GM23338 (cell line): ENCODE measurements at regions not wholly inside any gene's neighbourhood (a gene's known extent, or its start where the extent isn't known, plus 50 kb on each side); places are given as distances from the start of the nearest gene placed in this dataset.

Source experiments
- ATAC-seq: fragments of 200-7000 bp; cut with Tn5 transposase; 3 replicates; pipeline ENCODE4 v1.9.1; 2020
- DNase-seq: peaks from one replicate; pipeline ENCODE4 v3.0.0-alpha.2; 2015; ENCODE audit warnings: low spot score
- H2AFZ ChIP-seq: fragments of 200-600 bp; sonication (generic); 2 replicates; pipeline ENCODE4 v1.8.0; 2016; ENCODE audit warnings: antibody characterized with exemption, mild to moderate bottlenecking, moderate library complexity
- H3F3A ChIP-seq: fragments of 200-600 bp; sonication (generic); replicated peaks from 2 replicates; pipeline ENCODE4 v1.8.0; 2017; ENCODE audit warnings: antibody characterized with exemption, mixed run types, low read depth
- H3K27ac ChIP-seq: fragments of 200-600 bp; sonication (generic); 2 replicates; pipeline ENCODE4 v1.6.1; 2016; ENCODE audit warnings: low read depth
- H3K27me3 ChIP-seq: fragments of 200-600 bp; sonication (generic); 2 replicates; pipeline ENCODE4 v1.8.0; 2016; ENCODE audit warnings: mild to moderate bottlenecking, mixed run types, moderate library complexity; ENCODE audit not compliant: insufficient read depth
- H3K36me3 ChIP-seq: fragments of 200-600 bp; sonication (generic); 2 replicates; pipeline ENCODE4 v1.8.0; 2016; ENCODE audit warnings: mild to moderate bottlenecking; ENCODE audit not compliant: insufficient read depth
- H3K4me1 ChIP-seq: fragments of 200-600 bp; sonication (generic); 2 replicates; pipeline ENCODE4 v1.8.0; 2016; ENCODE audit warnings: mild to moderate bottlenecking, moderate library complexity; ENCODE audit not compliant: insufficient read depth
- H3K4me2 ChIP-seq: fragments of 200-600 bp; sonication (generic); 2 replicates; pipeline ENCODE4 v1.7.1; 2017; ENCODE audit warnings: mixed run types
- H3K4me3 ChIP-seq: fragments of 200-600 bp; sonication (generic); 2 replicates; pipeline ENCODE4 v1.6.1; 2016; ENCODE audit warnings: mixed run types
- H3K79me2 ChIP-seq: fragments of 200-600 bp; sonication (generic); replicated peaks from 2 replicates; pipeline ENCODE4 v1.8.0; 2017; ENCODE audit warnings: mild to moderate bottlenecking; ENCODE audit not compliant: insufficient read depth
- H3K9me2 ChIP-seq: fragments of 200-600 bp; sonication (generic); 2 replicates; pipeline ENCODE4 v1.8.0; 2017; ENCODE audit not compliant: insufficient read depth
- H4K20me1 ChIP-seq: fragments of 200-600 bp; sonication (generic); replicated peaks from 2 replicates; pipeline ENCODE4 v1.8.0; 2017; ENCODE audit warnings: mild to moderate bottlenecking; ENCODE audit not compliant: insufficient read depth
- H3K27ac Mint-ChIP-seq: 2 replicates; pipeline ENCODE4 v1.8.0; 2020; ENCODE audit warnings: inconsistent platforms, mild to moderate bottlenecking, moderate library complexity, mixed read lengths
- H3K27me3 Mint-ChIP-seq: 3 replicates; pipeline ENCODE4 v1.8.0; 2022; ENCODE audit warnings: low read depth, mild to moderate bottlenecking, moderate library complexity, mixed read lengths, inconsistent platforms; ENCODE audit not compliant: insufficient read depth, poor library complexity
- H3K36me3 Mint-ChIP-seq: 3 replicates; pipeline ENCODE4 v1.8.0; 2021; ENCODE audit warnings: low read depth, mild to moderate bottlenecking, inconsistent platforms, moderate library complexity, mixed read lengths
- H3K4me1 Mint-ChIP-seq: 3 replicates; pipeline ENCODE4 v1.8.0; 2020; ENCODE audit warnings: mild to moderate bottlenecking, inconsistent platforms, mixed read lengths
- H3K4me3 Mint-ChIP-seq: 3 replicates; pipeline ENCODE4 v1.8.0; 2021; ENCODE audit warnings: moderate library complexity, mild to moderate bottlenecking, inconsistent platforms, mixed read lengths
- H3K9me3 Mint-ChIP-seq: 3 replicates; pipeline ENCODE4 v1.8.0; 2020; ENCODE audit warnings: moderate library complexity, mild to moderate bottlenecking, inconsistent platforms, mixed read lengths
- CREB1 ChIP-seq: fragments of 250-450 bp; sonication (Bioruptor Pico); IDR thresholded peaks from 2 replicates; pipeline ENCODE4 v1.5.0; 2020; ENCODE audit warnings: low read depth, mild to moderate bottlenecking, moderate library complexity
- ETS1 ChIP-seq: IDR thresholded peaks from 2 replicates; pipeline ENCODE4 v1.6.1; 2016; ENCODE audit warnings: antibody characterized with exemption
- EZH2phosphoT487 ChIP-seq: fragments of 200-600 bp; sonication (generic); IDR thresholded peaks from one replicate; pipeline ENCODE4 v1.8.1; 2018; ENCODE audit warnings: antibody characterized with exemption; ENCODE audit not compliant: unreplicated experiment
- NANOG ChIP-seq: IDR thresholded peaks from 2 replicates; pipeline ENCODE4 v1.6.1; 2016; ENCODE audit warnings: antibody characterized with exemption, borderline replicate concordance
- REST ChIP-seq: IDR thresholded peaks from one replicate; pipeline ENCODE4 v1.6.1; 2018; ENCODE audit warnings: antibody characterized with exemption; ENCODE audit not compliant: unreplicated experiment
- STAT1 ChIP-seq: IDR thresholded peaks from one replicate; pipeline ENCODE4 v1.6.1; 2016; ENCODE audit warnings: antibody characterized with exemption; ENCODE audit not compliant: unreplicated experiment
- ZNF331 ChIP-seq: fragments of 250-450 bp; sonication (Bioruptor Pico); IDR thresholded peaks from 2 replicates; pipeline ENCODE4 v1.5.0; 2020; ENCODE audit warnings: low read depth, mild to moderate bottlenecking, moderate library complexity
- ZNF462 ChIP-seq: fragments of 250-450 bp; sonication (Bioruptor Pico); IDR thresholded peaks from 2 replicates; pipeline ENCODE4 v1.5.0; 2020; ENCODE audit warnings: mild to moderate bottlenecking, moderate library complexity
- TF ChIP-seq, protein P1 (sequence below), 2 experiments: fragments of 200-600 bp in 1 of 2; sonication (generic) in 1 of 2; conservative IDR thresholded peaks; 2 replicates each; pipeline versions ENCODE4 v1.5.1 to v1.6.1; 2016 to 2017; ENCODE audit warnings: antibody characterized with exemption in 2 of 2, low read depth in 2 of 2, mild to moderate bottlenecking in 2 of 2, moderate library complexity in 1 of 2

DNA sequence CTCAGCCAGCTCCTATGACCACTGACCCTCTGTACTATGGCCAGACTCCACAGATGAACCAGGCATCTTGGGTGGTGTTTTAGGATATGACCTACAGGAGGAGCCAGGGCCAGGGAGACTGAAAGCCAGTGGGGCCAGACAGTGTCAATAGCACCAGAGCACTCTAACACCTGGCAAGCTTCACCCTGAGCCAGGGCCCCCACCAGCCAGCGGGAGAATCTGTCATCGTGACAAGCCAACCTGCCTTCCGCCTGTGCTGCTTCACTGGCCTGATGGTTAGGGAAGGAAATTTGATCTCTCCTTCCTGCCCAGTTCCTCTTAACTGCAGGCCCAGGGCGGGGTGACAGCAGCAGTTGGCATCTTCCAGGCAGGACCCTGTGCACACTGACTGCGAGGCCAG is 222.4 kb downstream of the UQCRFS1 start:
- ATAC-seq (peak; percentile 72), DNase-seq (no peak)
- peaks cover 14% of the 10 kb centered on the region for H3K27me3 Mint-ChIP-seq
- no peaks in the 10 kb centered on the region for H3K9me2 ChIP-seq
- H3K36me3 Mint-ChIP-seq = peaks cover 21% of the 10 kb centered on the region
- H3K4me2 ChIP-seq = no peak overlapping the region
- no peak overlapping the region for H3K27ac Mint-ChIP-seq
- peaks cover 7% of the 10 kb centered on the region; the same call in 1 of the 2 replicates for H3K36me3 ChIP-seq
- peaks cover 17% of the 10 kb centered on the region for H3K4me1 Mint-ChIP-seq
- no peaks in the 10 kb centered on the region for H3K27me3 ChIP-seq
- H3F3A ChIP-seq = no peaks in the 10 kb centered on the region
- no peak for TF ChIP-seq STAT1
- TF ChIP-seq, protein P1, sequence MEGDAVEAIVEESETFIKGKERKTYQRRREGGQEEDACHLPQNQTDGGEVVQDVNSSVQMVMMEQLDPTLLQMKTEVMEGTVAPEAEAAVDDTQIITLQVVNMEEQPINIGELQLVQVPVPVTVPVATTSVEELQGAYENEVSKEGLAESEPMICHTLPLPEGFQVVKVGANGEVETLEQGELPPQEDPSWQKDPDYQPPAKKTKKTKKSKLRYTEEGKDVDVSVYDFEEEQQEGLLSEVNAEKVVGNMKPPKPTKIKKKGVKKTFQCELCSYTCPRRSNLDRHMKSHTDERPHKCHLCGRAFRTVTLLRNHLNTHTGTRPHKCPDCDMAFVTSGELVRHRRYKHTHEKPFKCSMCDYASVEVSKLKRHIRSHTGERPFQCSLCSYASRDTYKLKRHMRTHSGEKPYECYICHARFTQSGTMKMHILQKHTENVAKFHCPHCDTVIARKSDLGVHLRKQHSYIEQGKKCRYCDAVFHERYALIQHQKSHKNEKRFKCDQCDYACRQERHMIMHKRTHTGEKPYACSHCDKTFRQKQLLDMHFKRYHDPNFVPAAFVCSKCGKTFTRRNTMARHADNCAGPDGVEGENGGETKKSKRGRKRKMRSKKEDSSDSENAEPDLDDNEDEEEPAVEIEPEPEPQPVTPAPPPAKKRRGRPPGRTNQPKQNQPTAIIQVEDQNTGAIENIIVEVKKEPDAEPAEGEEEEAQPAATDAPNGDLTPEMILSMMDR (conservative IDR thresholded peaks at IDR 0.05; ENCODE audit: low read depth in 2 of 2) = peak in 1 of 2 experiments; percentile 14; a peak in 1 of 4 replicates
- H4K20me1 ChIP-seq = no peaks in the 10 kb centered on the region
- H3K4me3 ChIP-seq = no peak overlapping the region
- H3K9me3 Mint-ChIP-seq = peaks cover 32% of the 10 kb centered on the region
- no peaks in the 10 kb centered on the region for H3K4me1 ChIP-seq
- H3K4me3 Mint-ChIP-seq = no peak overlapping the region
- H3K27ac ChIP-seq = no peak overlapping the region
- no peak overlapping the region for H2AFZ ChIP-seq
- no peaks in the 10 kb centered on the region for H3K79me2 ChIP-seq

DNA sequence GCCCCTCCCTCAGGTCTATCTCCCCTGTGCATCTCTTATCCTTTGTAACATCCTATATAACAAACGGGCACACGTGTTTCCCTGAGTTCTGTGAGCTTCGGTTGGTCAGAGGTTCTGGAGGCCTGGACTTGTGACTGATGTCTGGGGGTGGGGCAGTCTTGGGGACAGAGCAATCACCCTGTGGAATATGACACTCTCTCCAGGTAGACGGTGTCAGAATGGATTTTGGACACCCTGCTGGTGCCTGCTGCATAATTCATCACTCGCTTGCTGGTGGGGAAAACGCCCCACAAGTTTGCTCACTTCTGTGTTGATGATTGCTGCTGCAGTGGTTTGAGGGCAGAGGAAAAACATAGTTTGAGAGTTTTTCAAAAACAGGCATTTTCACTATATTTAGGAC is 223.2 kb downstream of the UQCRFS1 start:
- H3K9me2 ChIP-seq = no peaks in the 10 kb centered on the region
- no peak overlapping the region for H3K4me2 ChIP-seq
- no peaks in the 10 kb centered on the region for H3K79me2 ChIP-seq
- no peaks in the 10 kb centered on the region for H4K20me1 ChIP-seq
- H3F3A ChIP-seq = no peaks in the 10 kb centered on the region
- Mint-ChIP-seq H3K9me3 (peaks cover 26% of the 10 kb centered on the region), H3K4me1 (peaks cover 17% of the 10 kb centered on the region), H3K4me3 (no peak overlapping the region; the same call in 2 of the 3 replicates), H3K27ac (no peak overlapping the region), H3K36me3 (peaks cover 20% of the 10 kb centered on the region), H3K27me3 (peaks cover 13% of the 10 kb centered on the region)
- no peak for DNase-seq
- H3K36me3 ChIP-seq = peaks cover 7% of the 10 kb centered on the region; the same call in 1 of the 2 replicates
- H3K4me1 ChIP-seq = no peaks in the 10 kb centered on the region
- ATAC-seq = peak; percentile 46; the same call in 2 of the 3 replicates
- H3K4me3 ChIP-seq = no peak overlapping the region
- no peaks in the 10 kb centered on the region for H3K27me3 ChIP-seq
- peak overlapping the region; percentile 78; the same call in 1 of the 2 replicates for H2AFZ ChIP-seq
- H3K27ac ChIP-seq = no peak overlapping the region
- no peak for TF ChIP-seq ZNF462 (CRISPR knock-in tag)
- no peak for TF ChIP-seq EZH2phosphoT487
- TF ChIP-seq REST = no peak
- no peak for TF ChIP-seq ZNF331 (CRISPR knock-in tag)
- no peak for TF ChIP-seq ETS1
- no peak for TF ChIP-seq CREB1 (CRISPR knock-in tag)
- no peak for TF ChIP-seq NANOG
